22Rv1 (cell line): ENCODE measurements at regions not wholly inside any gene's neighbourhood (a gene's known extent, or its start where the extent isn't known, plus 50 kb on each side); places are given as distances from the start of the nearest gene placed in this dataset.

Experiments used
- CTCF ChIP-seq: fragments of 450-650 bp; IDR thresholded peaks from 2 replicates; pipeline ENCODE4 v1.5.1; 2017; ENCODE audit warnings: mild to moderate bottlenecking
- ZFX ChIP-seq: fragments of 450-650 bp; IDR thresholded peaks from 2 replicates; pipeline ENCODE4 v1.6.1; 2017; ENCODE audit warnings: antibody characterized with exemption, borderline replicate concordance

DNA sequence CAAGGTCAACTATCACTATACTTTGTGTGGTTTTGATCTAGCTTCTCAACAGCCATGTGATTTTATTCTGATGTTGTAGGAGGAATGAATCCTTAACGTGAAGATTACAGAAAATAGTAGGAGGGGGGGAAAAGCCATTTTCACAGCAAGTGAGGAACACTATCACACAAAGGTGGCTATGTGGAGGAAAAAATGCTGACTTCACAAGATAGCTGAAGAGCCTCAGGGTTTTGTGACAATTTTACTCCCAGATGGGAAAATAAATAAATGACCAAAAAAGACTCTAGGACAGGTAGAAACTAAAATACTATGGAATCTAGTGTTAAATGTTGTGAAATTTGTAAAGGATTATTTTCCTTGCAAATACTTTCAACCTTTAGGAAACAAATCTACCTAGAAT, 281.0 kb downstream of the ADRA2A start:
- TF ChIP-seq CTCF, result no peak
- TF ChIP-seq ZFX, result no peak
